Activated naive CD4-positive, alpha-beta T cell treated with anti-CD3 and anti-CD28 coated beads, Interleukin-2, amount 50 U/mL, for 24 hours (primary cell): ENCODE measurements at regions not wholly inside any gene's neighbourhood (a gene's known extent, or its start where the extent isn't known, plus 50 kb on each side); places are given as distances from the start of the nearest gene placed in this dataset.

Experiments
- H3K27ac Mint-ChIP-seq: one replicate; pipeline ENCODE4 v1.8.0; 2021; ENCODE audit warnings: mild to moderate bottlenecking, mixed read lengths
- H3K27me3 Mint-ChIP-seq: one replicate; pipeline ENCODE4 v1.8.0; 2021; ENCODE audit warnings: mixed read lengths
- H3K36me3 Mint-ChIP-seq: one replicate; pipeline ENCODE4 v1.8.0; 2021; ENCODE audit warnings: mixed read lengths
- H3K4me1 Mint-ChIP-seq: one replicate; pipeline ENCODE4 v1.8.0; 2021; ENCODE audit warnings: mixed read lengths
- H3K4me3 Mint-ChIP-seq: one replicate; pipeline ENCODE4 v1.8.0; 2021; ENCODE audit warnings: mild to moderate bottlenecking, mixed read lengths
- H3K9me3 Mint-ChIP-seq: one replicate; pipeline ENCODE4 v1.8.0; 2021; ENCODE audit warnings: mixed read lengths

DNA sequence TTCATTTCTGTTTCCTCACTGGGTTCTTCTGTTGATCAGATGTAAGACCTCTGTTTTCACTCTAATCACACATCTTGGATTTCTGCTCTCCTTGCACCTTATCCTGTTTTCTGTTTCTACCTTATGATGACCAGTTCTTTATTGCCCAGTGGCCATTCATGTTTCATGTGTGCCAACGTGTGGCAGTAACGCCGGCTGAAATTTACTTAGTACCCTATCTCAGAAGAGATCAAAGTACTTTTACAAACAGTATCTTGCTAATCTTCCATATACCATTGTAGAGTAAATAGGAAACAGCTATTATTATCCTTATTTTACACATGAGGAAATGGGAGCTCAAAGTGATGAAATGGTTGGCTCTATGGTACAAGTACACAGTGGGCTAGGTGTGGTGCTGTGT, 74.0 kb downstream of the GATA3 start:
- H3K36me3 Mint-ChIP-seq, result no peaks in the 10 kb centered on the region
- H3K27ac Mint-ChIP-seq, result no peak overlapping the region
- H3K4me3 Mint-ChIP-seq, result no peak overlapping the region

DNA sequence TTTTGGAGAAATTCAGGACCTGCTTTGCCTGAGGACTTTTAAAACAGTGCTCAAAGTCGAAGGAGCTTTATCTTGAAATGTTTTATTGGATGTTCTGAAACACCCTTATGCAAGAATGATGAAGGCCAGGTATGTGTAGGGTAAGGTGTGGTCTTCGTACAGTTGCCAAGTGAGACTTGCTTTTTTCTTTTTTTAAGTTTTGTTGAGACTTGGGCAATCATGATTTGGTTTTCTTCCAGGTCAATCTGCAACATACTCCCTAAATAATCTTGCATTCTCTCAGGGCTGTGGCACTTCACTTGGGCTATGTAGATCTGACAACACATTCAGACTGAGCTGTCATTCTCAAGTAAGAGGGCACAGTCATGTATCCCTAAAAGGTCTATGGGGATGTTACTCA, 75.0 kb downstream of the GATA3 start:
- no peak overlapping the region for H3K4me3 Mint-ChIP-seq
- H3K4me1 Mint-ChIP-seq, result peaks cover 25% of the 10 kb centered on the region
- no peaks in the 10 kb centered on the region for H3K27me3 Mint-ChIP-seq
- no peaks in the 10 kb centered on the region for H3K36me3 Mint-ChIP-seq
- no peaks in the 10 kb centered on the region for H3K9me3 Mint-ChIP-seq
- H3K27ac Mint-ChIP-seq, result no peak overlapping the region

More for the DNA sequence above, 74.0 kb downstream of the GATA3 start:
- no peaks in the 10 kb centered on the region for H3K9me3 Mint-ChIP-seq
- H3K4me1 Mint-ChIP-seq, result peaks cover 21% of the 10 kb centered on the region
- no peaks in the 10 kb centered on the region for H3K27me3 Mint-ChIP-seq

- no peaks in the 10 kb centered on the region for H3K9me3 Mint-ChIP-seq
- H3K27me3 Mint-ChIP-seq, result no peaks in the 10 kb centered on the region
- H3K4me1 Mint-ChIP-seq, result peaks cover 29% of the 10 kb centered on the region
- no peak overlapping the region for H3K4me3 Mint-ChIP-seq
- H3K27ac Mint-ChIP-seq, result peak overlapping the region; percentile 84
- no peaks in the 10 kb centered on the region for H3K36me3 Mint-ChIP-seq
These were observed 76.8 kb downstream of the GATA3 start for GRCh38 chr10:8130973-8131911.

DNA sequence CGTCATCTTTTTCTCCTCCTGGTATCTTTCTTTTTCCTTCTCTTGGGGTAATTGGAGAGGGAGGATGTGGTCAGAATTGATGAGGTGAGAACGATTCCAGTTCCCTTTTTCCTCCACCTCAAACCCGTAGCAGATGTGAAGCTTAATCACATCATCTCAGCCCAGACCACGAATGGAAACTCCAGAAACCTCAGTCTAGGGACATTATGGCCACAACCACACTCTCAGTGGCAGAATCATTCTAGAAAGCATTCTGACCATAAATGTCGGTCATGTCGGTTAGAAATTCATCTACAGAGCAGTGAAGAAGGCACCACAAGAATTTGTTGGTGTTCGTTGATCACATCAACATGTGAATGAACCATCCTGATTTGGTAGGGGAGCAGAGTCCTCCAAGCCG, 78.7 kb downstream of the GATA3 start:
- Mint-ChIP-seq H3K4me3 (peak overlapping the region; percentile 15), H3K9me3 (no peaks in the 10 kb centered on the region), H3K27me3 (no peaks in the 10 kb centered on the region), H3K4me1 (peaks cover 48% of the 10 kb centered on the region), H3K36me3 (no peaks in the 10 kb centered on the region), H3K27ac (peak overlapping the region; percentile 53)

GRCh38 chr10:8136736-8137135, 82.2 kb downstream of the GATA3 start:
- Mint-ChIP-seq H3K9me3 (no peaks in the 10 kb centered on the region), H3K4me3 (peak overlapping the region; percentile 88), H3K4me1 (peaks cover 52% of the 10 kb centered on the region), H3K36me3 (no peaks in the 10 kb centered on the region), H3K27me3 (no peaks in the 10 kb centered on the region), H3K27ac (peak overlapping the region; percentile 56)

DNA sequence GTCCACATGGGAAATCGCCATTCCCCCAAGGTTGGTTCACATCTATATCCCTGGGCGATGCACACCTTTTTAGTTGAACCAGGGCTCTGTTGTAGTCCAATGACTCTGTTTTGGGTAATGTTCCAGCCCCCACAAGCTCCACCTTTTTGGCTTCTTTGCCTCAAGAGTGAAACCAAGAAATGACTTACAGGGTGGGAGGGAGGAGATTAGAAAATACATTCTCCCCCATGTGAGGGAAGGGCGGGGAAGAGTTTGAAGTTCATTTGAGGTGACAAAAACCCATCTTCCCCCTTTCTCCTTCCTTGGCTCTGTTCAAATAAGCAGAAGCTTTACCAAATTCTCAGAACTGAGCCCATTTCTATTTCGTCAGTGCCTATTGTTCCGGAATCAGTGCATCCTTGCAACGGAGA, 82.8 kb downstream of the GATA3 start:
- Mint-ChIP-seq H3K27ac (peak overlapping the region; percentile 82), H3K4me3 (peak overlapping the region; percentile 88), H3K9me3 (no peaks in the 10 kb centered on the region), H3K4me1 (peaks cover 50% of the 10 kb centered on the region), H3K36me3 (no peaks in the 10 kb centered on the region), H3K27me3 (no peaks in the 10 kb centered on the region)

DNA sequence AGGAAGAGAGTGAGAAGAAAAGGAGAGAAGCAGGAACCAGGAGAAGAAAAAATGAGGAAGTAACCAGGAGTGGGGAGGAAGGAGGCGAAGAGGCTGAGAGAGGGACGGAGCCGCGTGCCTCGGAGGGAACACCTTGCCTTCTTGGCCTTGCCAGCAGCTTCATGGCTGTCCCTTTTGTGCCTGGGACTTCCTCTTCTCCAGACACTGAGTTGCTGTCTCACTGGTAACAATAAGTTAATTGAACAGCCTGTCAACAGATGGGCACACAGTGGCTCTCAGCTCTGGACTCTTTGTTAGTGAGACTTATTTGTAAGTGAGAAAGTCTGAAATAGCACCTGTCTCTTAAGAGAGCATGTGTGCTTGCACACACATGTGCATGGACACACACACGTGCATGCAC, 83.2 kb downstream of the GATA3 start:
- Mint-ChIP-seq H3K27ac (peak overlapping the region; percentile 82), H3K27me3 (no peaks in the 10 kb centered on the region), H3K9me3 (no peaks in the 10 kb centered on the region), H3K4me1 (peaks cover 49% of the 10 kb centered on the region), H3K36me3 (no peaks in the 10 kb centered on the region), H3K4me3 (peak overlapping the region; percentile 88)

GRCh38 chr10:8138471-8138870, 84.0 kb downstream of the GATA3 start:
- H3K27me3 Mint-ChIP-seq, result no peaks in the 10 kb centered on the region
- H3K4me1 Mint-ChIP-seq, result peaks cover 42% of the 10 kb centered on the region
- H3K4me3 Mint-ChIP-seq, result peak overlapping the region; percentile 62
- no peaks in the 10 kb centered on the region for H3K36me3 Mint-ChIP-seq
- no peaks in the 10 kb centered on the region for H3K9me3 Mint-ChIP-seq
- H3K27ac Mint-ChIP-seq, result no peak overlapping the region

- Mint-ChIP-seq H3K9me3 (no peaks in the 10 kb centered on the region), H3K27ac (no peak overlapping the region), H3K36me3 (peaks cover 2% of the 10 kb centered on the region), H3K4me1 (peaks cover 6% of the 10 kb centered on the region), H3K4me3 (no peak overlapping the region), H3K27me3 (no peaks in the 10 kb centered on the region)
These were observed 90.0 kb downstream of the GATA3 start for GRCh38 chr10:8144496-8144895.

- no peak overlapping the region for H3K27ac Mint-ChIP-seq
- H3K4me1 Mint-ChIP-seq, result no peaks in the 10 kb centered on the region
- no peaks in the 10 kb centered on the region for H3K27me3 Mint-ChIP-seq
- H3K9me3 Mint-ChIP-seq, result no peaks in the 10 kb centered on the region
- H3K36me3 Mint-ChIP-seq, result peaks cover 2% of the 10 kb centered on the region
- no peak overlapping the region for H3K4me3 Mint-ChIP-seq
These were observed 92.2 kb downstream of the GATA3 start for GRCh38 chr10:8146650-8147049.

- H3K36me3 Mint-ChIP-seq, result peaks cover 2% of the 10 kb centered on the region
- H3K9me3 Mint-ChIP-seq, result no peaks in the 10 kb centered on the region
- H3K4me3 Mint-ChIP-seq, result no peak overlapping the region
- H3K4me1 Mint-ChIP-seq, result no peaks in the 10 kb centered on the region
- no peak overlapping the region for H3K27ac Mint-ChIP-seq
- H3K27me3 Mint-ChIP-seq, result no peaks in the 10 kb centered on the region
These were observed 95.5 kb downstream of the GATA3 start for GRCh38 chr10:8149991-8150390.

GRCh38 chr10:8150401-8150905, 96.0 kb downstream of the GATA3 start:
- H3K36me3 Mint-ChIP-seq, result peaks cover 2% of the 10 kb centered on the region
- no peaks in the 10 kb centered on the region for H3K9me3 Mint-ChIP-seq
- no peaks in the 10 kb centered on the region for H3K4me1 Mint-ChIP-seq
- H3K4me3 Mint-ChIP-seq, result no peak overlapping the region
- H3K27me3 Mint-ChIP-seq, result no peaks in the 10 kb centered on the region
- no peak overlapping the region for H3K27ac Mint-ChIP-seq

- Mint-ChIP-seq H3K4me1 (no peaks in the 10 kb centered on the region), H3K4me3 (no peak overlapping the region), H3K27me3 (no peaks in the 10 kb centered on the region), H3K36me3 (peaks cover 2% of the 10 kb centered on the region), H3K27ac (no peak overlapping the region), H3K9me3 (no peaks in the 10 kb centered on the region)
These were observed 96.6 kb downstream of the GATA3 start for GRCh38 chr10:8151086-8151485.

GRCh38 chr10:8156918-8157317, 102.4 kb downstream of the GATA3 start:
- Mint-ChIP-seq H3K36me3 (no peaks in the 10 kb centered on the region), H3K27ac (no peak overlapping the region), H3K27me3 (no peaks in the 10 kb centered on the region), H3K9me3 (no peaks in the 10 kb centered on the region), H3K4me1 (peaks cover 5% of the 10 kb centered on the region), H3K4me3 (no peak overlapping the region)

DNA sequence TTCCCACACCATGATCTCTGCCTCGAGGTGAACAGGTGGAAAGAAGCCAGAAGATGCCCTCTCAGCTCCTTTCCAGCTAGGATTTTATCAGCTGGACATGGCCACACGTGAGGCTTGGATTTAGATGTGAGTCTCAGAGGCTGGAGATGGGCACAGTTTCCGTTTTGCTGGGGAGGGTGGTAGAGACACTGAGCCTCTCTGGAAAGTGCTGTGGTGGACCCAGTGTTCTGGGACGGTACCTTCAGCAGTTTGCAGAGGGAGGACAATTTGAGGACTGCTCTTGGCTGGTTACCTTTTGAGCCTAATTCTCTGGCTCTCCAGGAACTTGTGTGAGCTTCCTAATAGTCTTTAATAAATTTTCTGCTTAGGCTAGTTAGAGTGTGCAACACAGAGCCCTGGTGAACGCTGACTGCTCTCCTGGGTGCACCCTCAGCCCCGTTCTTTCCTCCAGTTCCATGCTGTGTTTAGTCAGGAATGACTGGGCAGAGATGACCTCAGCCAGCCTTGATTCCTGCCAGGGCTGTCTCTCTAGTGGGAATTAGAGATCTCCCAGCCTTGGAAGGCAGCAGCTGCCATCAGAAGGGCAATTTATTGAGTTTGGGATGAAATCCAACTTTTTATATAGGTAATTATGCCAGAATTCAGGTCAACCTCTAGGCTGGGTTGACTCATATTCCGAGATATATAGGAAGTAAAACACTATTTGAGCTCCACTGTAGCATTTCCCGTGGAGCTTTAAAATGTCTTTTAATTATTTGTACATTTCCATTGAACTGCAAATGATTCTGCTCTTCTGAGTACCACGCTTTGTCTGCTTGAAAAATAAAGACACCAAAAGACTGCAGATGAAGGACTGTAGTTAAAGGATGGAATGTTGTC, 103.9 kb downstream of the GATA3 start:
- Mint-ChIP-seq H3K9me3 (no peaks in the 10 kb centered on the region), H3K4me1 (peaks cover 5% of the 10 kb centered on the region), H3K27ac (no peak overlapping the region), H3K4me3 (no peak overlapping the region), H3K27me3 (no peaks in the 10 kb centered on the region), H3K36me3 (no peaks in the 10 kb centered on the region)
